GM12878 (cell line): ENCODE measurements at regions not wholly inside any gene's neighbourhood (a gene's known extent, or its start where the extent isn't known, plus 50 kb on each side); places are given as distances from the start of the nearest gene placed in this dataset.

Experiments
- ATAC-seq: fragments of 200-7000 bp; cut with Tn5 transposase; 3 replicates; pipeline ENCODE4 v1.9.1; 2020; ENCODE audit warnings: mild to moderate bottlenecking, moderate library complexity
- BruUV-seq: library from RNA; stranded (reverse); fragments of 400-500 nt; replicated peaks from 2 replicates; lab custom pipeline; 2021; lab: Mats Ljungman, UMichigan
- CTCF ChIA-PET: fragments of 300-600 bp; sonication (Branson Sonifier 250); formaldehyde crosslinking; extraction: SDS; loops from one replicate; lab custom pipeline; 2021; ENCODE audit warnings: inconsistent platforms; lab: Yijun Ruan, JAX
- POLR2A ChIA-PET: fragments of 350-600 bp; formaldehyde crosslinking; extraction: SDS; loops from one replicate; lab custom pipeline; 2021; ENCODE audit warnings: inconsistent platforms; lab: Charles Lee
- RAD21 ChIA-PET: fragments of 300-600 bp; sonication (Branson Sonifier 250); formaldehyde crosslinking; loops from one replicate; lab custom pipeline; 2023; ENCODE audit warnings: antibody characterized with exemption; ENCODE audit not compliant: unreplicated experiment; lab: Charles Lee
- SMC1A ChIA-PET: fragments of 300-600 bp; sonication (Branson Sonifier 250); formaldehyde crosslinking; loops from one replicate; lab custom pipeline; 2023; ENCODE audit not compliant: unreplicated experiment, uncharacterized antibody; lab: Charles Lee
- DNase-seq: peaks from one replicate; pipeline ENCODE4 v3.0.0-alpha.2; 2011; ENCODE audit warnings: low read depth, low spot score
- FAIRE-seq: peaks from 3 replicates; lab custom pipeline; 2011; peaks lifted over from hg19 to GRCh38; lab: Jason Lieb, UNC
- H2AFZ ChIP-seq: 2 replicates; pipeline ENCODE4 v1.6.0; 2011; ENCODE audit warnings: low read depth, low read length, control low read depth; ENCODE audit not compliant: control insufficient read depth
- H3K27ac ChIP-seq: 2 replicates; pipeline ENCODE4 v1.5.1; 2011; ENCODE audit warnings: control low read depth; ENCODE audit not compliant: control insufficient read depth, insufficient read depth
- H3K27me3 ChIP-seq, 2 experiments: replicated peaks in 1 of 2; 2 replicates each; pipeline versions ENCODE4 v1.6.0 to v1.6.1; 2011; ENCODE audit warnings: low read length in 1 of 2; ENCODE audit not compliant: control insufficient read depth in 2 of 2, insufficient read depth in 2 of 2
- H3K36me3 ChIP-seq, 2 experiments: 2 replicates each; pipeline ENCODE4 v1.5.1; 2011; ENCODE audit warnings: low read length in 1 of 2; ENCODE audit not compliant: control insufficient read depth in 2 of 2, insufficient read depth in 2 of 2
- H3K4me1 ChIP-seq: 2 replicates; pipeline ENCODE4 v1.6.1; 2011; ENCODE audit warnings: mild to moderate bottlenecking, low read length, moderate library complexity, mixed read lengths; ENCODE audit not compliant: control insufficient read depth, insufficient read depth
- H3K4me2 ChIP-seq: 2 replicates; pipeline ENCODE4 v1.6.0; 2011; ENCODE audit warnings: control low read depth; ENCODE audit not compliant: control insufficient read depth, insufficient read depth
- H3K4me3 ChIP-seq: fragments of 200-600 bp; sonication (generic); 2 replicates; pipeline ENCODE4 v1.5.1; 2016
- H3K79me2 ChIP-seq: 2 replicates; pipeline ENCODE4 v1.6.0; 2011; ENCODE audit warnings: low read length; ENCODE audit not compliant: control insufficient read depth, insufficient read depth
- H3K9ac ChIP-seq: 2 replicates; pipeline ENCODE4 v1.8.0; 2011; ENCODE audit warnings: low read length, control low read depth, mixed read lengths; ENCODE audit not compliant: control insufficient read depth, insufficient read depth
- H3K9me3 ChIP-seq: replicated peaks from 3 replicates; pipeline ENCODE4 v1.5.1; 2011; ENCODE audit warnings: mild to moderate bottlenecking, low read length; ENCODE audit not compliant: control insufficient read depth, insufficient read depth
- H4K20me1 ChIP-seq: 2 replicates; pipeline ENCODE4 v1.6.0; 2011; ENCODE audit not compliant: control insufficient read depth, insufficient read depth
- CEBPB ChIP-seq, 2 experiments: fragments of 150-350 bp in 1 of 2; IDR thresholded peaks; 2 replicates each; pipeline ENCODE4 v1.6.1; 2012 to 2014; ENCODE audit warnings: low read depth in 2 of 2, low read length in 2 of 2, borderline replicate concordance in 1 of 2, inconsistent platforms in 1 of 2
- CREM ChIP-seq: IDR thresholded peaks from 2 replicates; pipeline ENCODE4 v1.6.1; 2014; ENCODE audit warnings: antibody characterized with exemption, low read depth
- KDM1A ChIP-seq: fragments of 200-600 bp; sonication (generic); IDR thresholded peaks from 2 replicates; pipeline ENCODE4 v1.6.1; 2016; ENCODE audit warnings: borderline replicate concordance
- LARP7 ChIP-seq: fragments of 450-650 bp; IDR thresholded peaks from 2 replicates; pipeline ENCODE4 v1.6.1; 2017; ENCODE audit warnings: mild to moderate bottlenecking
- POLR2A ChIP-seq: IDR thresholded peaks from 2 replicates; pipeline ENCODE4 v1.6.1; 2011; ENCODE audit warnings: low read depth, mild to moderate bottlenecking, low read length
- POLR2AphosphoS5 ChIP-seq: IDR thresholded peaks from 2 replicates; pipeline ENCODE4 v1.6.1; 2011; ENCODE audit warnings: mild to moderate bottlenecking, low read length, inconsistent platforms
- RAD21 ChIP-seq: IDR thresholded peaks from 2 replicates; pipeline ENCODE4 v1.6.1; 2011; ENCODE audit warnings: mild to moderate bottlenecking, low read depth, low read length, moderate library complexity; ENCODE audit not compliant: insufficient read depth
- RBBP5 ChIP-seq: fragments of 200-600 bp; sonication (generic); conservative IDR thresholded peaks from 2 replicates; pipeline ENCODE4 v1.6.1; 2016
- TCF7 ChIP-seq: IDR thresholded peaks from 2 replicates; pipeline ENCODE4 v1.6.1; 2014; ENCODE audit warnings: antibody characterized with exemption, borderline replicate concordance
- ZBTB40 ChIP-seq: fragments of 450-650 bp; IDR thresholded peaks from 2 replicates; pipeline ENCODE4 v1.6.1; 2016; ENCODE audit warnings: mild to moderate bottlenecking, moderate library complexity, borderline replicate concordance
- WGBS: methylation state at CpG from one replicate; pipeline ENCODE4 v1.1.6; 2016; ENCODE audit warnings: low lambda C conversion rate; ENCODE audit not compliant: insufficient replicate concordance, insufficient coverage; ENCODE audit errors: missing lambda C conversion rate; 5-methylcytosine and 5-hydroxymethylcytosine counted together
- in situ Hi-C: fragments of 300-500 bp; cut with MboI; formaldehyde crosslinking; loops from 9 replicates; pipeline ENCODE4 v1.14.3; 2018; ENCODE audit warnings: mixed read lengths
- intact Hi-C: fragments of 100-400 bp; cut with micrococcal nuclease; formaldehyde crosslinking; loops from one replicate; pipeline ENCODE4 v1.14.2; 2022; ENCODE audit not compliant: unreplicated experiment
- TF ChIP-seq, protein P1 (sequence below): IDR thresholded peaks from 2 replicates; pipeline ENCODE4 v1.6.1; 2011; ENCODE audit warnings: borderline replicate concordance, low read depth, mild to moderate bottlenecking, moderate library complexity, low read length; ENCODE audit not compliant: insufficient read depth, poor library complexity, severe bottlenecking

DNA sequence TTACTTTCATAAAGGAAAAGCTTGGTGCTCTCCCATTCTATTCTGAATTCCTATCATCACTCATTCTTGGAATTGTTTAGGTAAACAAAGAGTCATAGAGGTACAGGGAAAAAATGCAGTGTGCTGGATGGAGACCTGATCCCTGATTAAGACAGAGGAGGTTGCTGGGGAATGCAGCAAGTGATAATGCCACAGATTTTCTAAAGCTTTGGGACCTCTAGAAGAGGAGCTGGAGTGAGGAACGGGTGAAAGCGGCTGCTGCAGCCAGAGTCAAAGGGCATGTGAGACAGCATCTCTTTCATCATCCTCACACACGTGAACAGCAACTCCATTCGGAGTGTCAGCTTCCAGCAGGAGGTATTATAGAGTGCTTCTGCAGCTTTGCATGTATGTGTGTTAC lies 54.9 kb upstream of the DIPK1A start:
- Histone ChIP-seq H3K27me3 (no peaks in the 10 kb centered on the region), H2AFZ (no peak overlapping the region), H3K79me2 (no peaks in the 10 kb centered on the region), H3K27ac (no peak overlapping the region), H3K4me1 (peaks cover 21% of the 10 kb centered on the region)
- no peak for DNase-seq
- no peak for FAIRE-seq
- intact Hi-C loops (no loop called here), in situ Hi-C loops (no loop called here)
- ChIA-PET CTCF (interaction anchor here (0.8 to 22.9 kb wide), 10 partner anchors 8 to 158 kb away, joined by 3 to 445 read pairs (median 4); no protein-coding TSS in a partner anchor), SMC1A (interaction anchor here (0.7 to 2.3 kb wide), 7 partner anchors 11 to 72 kb away, joined by 3 to 11 read pairs (median 3); no protein-coding TSS in a partner anchor)
- ATAC-seq, result no peak
- WGBS, result 59% methylated on average over 4 of the region's 4 CpGs
- no peak for TF ChIP-seq CEBPB (IDR thresholded peaks at IDR 0.05; ENCODE audit: borderline replicate concordance in 1 of 2, low read depth in 2 of 2, low read length in 2 of 2)
- no peak for TF ChIP-seq RBBP5
- no peak for TF ChIP-seq POLR2AphosphoS5
- TF ChIP-seq ZBTB40, result no peak
- TF ChIP-seq, protein P1, sequence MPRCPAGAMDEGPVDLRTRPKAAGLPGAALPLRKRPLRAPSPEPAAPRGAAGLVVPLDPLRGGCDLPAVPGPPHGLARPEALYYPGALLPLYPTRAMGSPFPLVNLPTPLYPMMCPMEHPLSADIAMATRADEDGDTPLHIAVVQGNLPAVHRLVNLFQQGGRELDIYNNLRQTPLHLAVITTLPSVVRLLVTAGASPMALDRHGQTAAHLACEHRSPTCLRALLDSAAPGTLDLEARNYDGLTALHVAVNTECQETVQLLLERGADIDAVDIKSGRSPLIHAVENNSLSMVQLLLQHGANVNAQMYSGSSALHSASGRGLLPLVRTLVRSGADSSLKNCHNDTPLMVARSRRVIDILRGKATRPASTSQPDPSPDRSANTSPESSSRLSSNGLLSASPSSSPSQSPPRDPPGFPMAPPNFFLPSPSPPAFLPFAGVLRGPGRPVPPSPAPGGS, result no peak
- TF ChIP-seq LARP7, result no peak
- no peak for TF ChIP-seq TCF7
- no peak for TF ChIP-seq CREM
- no peak for TF ChIP-seq RAD21
- no peak for TF ChIP-seq POLR2A
- no peak for TF ChIP-seq KDM1A
- TF ChIP-seq, all 136 proteins: peak for 0
- Histone ChIP-seq H4K20me1 (no peaks in the 10 kb centered on the region), H3K4me2 (no peak overlapping the region), H3K36me3 (no peaks in the 10 kb centered on the region), H3K4me3 (no peak overlapping the region), H3K9ac (no peak overlapping the region), H3K9me3 (no peaks in the 10 kb centered on the region)
- POLR2A ChIA-PET, result interaction anchor here (0.7 to 1.3 kb wide), 2 partner anchors 37 to 46 kb away, joined by 3 to 4 read pairs; no protein-coding TSS in a partner anchor
- RAD21 ChIA-PET, result interaction anchor here (0.6 to 1.4 kb wide), 3 partner anchors 15 to 319 kb away, joined by 3 to 4 read pairs (median 4); no protein-coding TSS in a partner anchor
- no TSS peak for BruUV-seq
